Neural cell (in vitro differentiated cells): ENCODE measurements at regions not wholly inside any gene's neighbourhood (a gene's known extent, or its start where the extent isn't known, plus 50 kb on each side); places are given as distances from the start of the nearest gene placed in this dataset.

Experiments used
- H2AFZ ChIP-seq: fragments of 200-600, 300-800 bp; sonication (generic), shearing (Covaris generic); 2 replicates; pipeline ENCODE4 v1.6.0; 2014; ENCODE audit warnings: low read depth, mild to moderate bottlenecking, antibody characterized with exemption, low read length, moderate library complexity
- H3F3A ChIP-seq: fragments of 200-600 bp; shearing (Covaris generic); 2 replicates; pipeline ENCODE4 v1.6.1; 2016; ENCODE audit warnings: mild to moderate bottlenecking, moderate library complexity, mixed read lengths, antibody characterized with exemption, low read length; ENCODE audit not compliant: insufficient read depth, poor library complexity, severe bottlenecking
- H3K27ac ChIP-seq: fragments of 200-600, 300-800 bp; sonication (generic), shearing (Covaris generic); 2 replicates; pipeline ENCODE4 v1.5.1; 2014; ENCODE audit warnings: mild to moderate bottlenecking, low read length, moderate library complexity
- H3K27me3 ChIP-seq: fragments of 300-800, 200-600 bp; sonication (generic), shearing (Covaris generic); 2 replicates; pipeline ENCODE4 v1.6.0; 2014; ENCODE audit warnings: mild to moderate bottlenecking, low read depth, low read length, moderate library complexity; ENCODE audit not compliant: insufficient read depth
- H3K36me3 ChIP-seq: fragments of 300-800, 200-600 bp; sonication (generic), shearing (Covaris generic); 2 replicates; pipeline ENCODE4 v1.5.1; 2014; ENCODE audit warnings: mild to moderate bottlenecking, antibody characterized with exemption, low read length, moderate library complexity; ENCODE audit not compliant: insufficient read depth
- H3K4me2 ChIP-seq: fragments of 300-800, 200-600 bp; sonication (generic), shearing (Covaris generic); 2 replicates; pipeline ENCODE4 v1.6.0; 2014; ENCODE audit warnings: mild to moderate bottlenecking, low read length
- H3K4me3 ChIP-seq: fragments of 300-800, 200-600 bp; sonication (generic), shearing (Covaris generic); 2 replicates; pipeline ENCODE4 v1.5.1; 2014; ENCODE audit warnings: mild to moderate bottlenecking, low read length, moderate library complexity
- H3K79me2 ChIP-seq: fragments of 200-600 bp; shearing (Covaris generic); replicated peaks from 2 replicates; pipeline ENCODE4 v1.6.0; 2014; ENCODE audit warnings: mild to moderate bottlenecking, low read length, moderate library complexity; ENCODE audit not compliant: insufficient read depth
- H3K9ac ChIP-seq: fragments of 300-800, 200-600 bp; sonication (generic), shearing (Covaris generic); 2 replicates; pipeline ENCODE4 v1.6.1; 2016; ENCODE audit warnings: mild to moderate bottlenecking, low read length, mixed read lengths
- H3K9me2 ChIP-seq: fragments of 200-600 bp; shearing (Covaris generic); 2 replicates; pipeline ENCODE4 v1.6.1; 2016; ENCODE audit warnings: mild to moderate bottlenecking, low read length, mixed read lengths; ENCODE audit not compliant: insufficient read depth
- H3K9me3 ChIP-seq: fragments of 200-600, 300-800 bp; sonication (generic), shearing (Covaris generic); 2 replicates; pipeline ENCODE4 v1.6.1; 2016; ENCODE audit warnings: mild to moderate bottlenecking, mixed run types, low read length, moderate library complexity, mixed read lengths
- H4K20me1 ChIP-seq: fragments of 200-600 bp; shearing (Covaris generic); 2 replicates; pipeline ENCODE4 v1.6.1; 2016; ENCODE audit warnings: mild to moderate bottlenecking, mixed run types; ENCODE audit not compliant: insufficient read depth
- EP300 ChIP-seq: fragments of 450-650 bp; conservative IDR thresholded peaks from 2 replicates; pipeline ENCODE4 v1.6.1; 2014; ENCODE audit warnings: antibody characterized with exemption, mild to moderate bottlenecking, moderate library complexity; ENCODE audit not compliant: poor library complexity, severe bottlenecking
- EZH2 ChIP-seq: fragments of 200-600, 300-800 bp; shearing (Covaris generic), sonication (generic); IDR thresholded peaks from 2 replicates; pipeline ENCODE4 v1.6.1; 2014; ENCODE audit warnings: antibody characterized with exemption, low read length, borderline replicate concordance, mild to moderate bottlenecking; ENCODE audit not compliant: insufficient read depth, poor library complexity, severe bottlenecking
- MXI1 ChIP-seq: fragments of 450-650 bp; conservative IDR thresholded peaks from 2 replicates; pipeline ENCODE4 v1.6.1; 2014; ENCODE audit warnings: antibody characterized with exemption, mild to moderate bottlenecking; ENCODE audit not compliant: poor library complexity, severe bottlenecking
- POLR2AphosphoS5 ChIP-seq: IDR thresholded peaks from 2 replicates; pipeline ENCODE4 v1.6.1; 2012
- RAD21 ChIP-seq: fragments of 450-650 bp; conservative IDR thresholded peaks from 2 replicates; pipeline ENCODE4 v1.6.1; 2014; ENCODE audit warnings: antibody characterized with exemption, mild to moderate bottlenecking, moderate library complexity
- SMC3 ChIP-seq: fragments of 450-650 bp; conservative IDR thresholded peaks from 2 replicates; pipeline ENCODE4 v1.6.1; 2014; ENCODE audit warnings: antibody characterized with exemption, mild to moderate bottlenecking, moderate library complexity; ENCODE audit not compliant: poor library complexity
- TAF1 ChIP-seq: IDR thresholded peaks from 2 replicates; pipeline ENCODE4 v1.6.1; 2012; ENCODE audit warnings: low read depth
- TF ChIP-seq, protein P1 (sequence below): fragments of 450-650 bp; IDR thresholded peaks from 2 replicates; pipeline ENCODE4 v1.5.1; 2014; ENCODE audit warnings: antibody characterized with exemption, mild to moderate bottlenecking, moderate library complexity; ENCODE audit not compliant: poor library complexity, severe bottlenecking
- TF ChIP-seq, protein P2 (sequence below): IDR thresholded peaks from 2 replicates; pipeline ENCODE4 v1.6.1; 2012; ENCODE audit warnings: borderline replicate concordance

DNA sequence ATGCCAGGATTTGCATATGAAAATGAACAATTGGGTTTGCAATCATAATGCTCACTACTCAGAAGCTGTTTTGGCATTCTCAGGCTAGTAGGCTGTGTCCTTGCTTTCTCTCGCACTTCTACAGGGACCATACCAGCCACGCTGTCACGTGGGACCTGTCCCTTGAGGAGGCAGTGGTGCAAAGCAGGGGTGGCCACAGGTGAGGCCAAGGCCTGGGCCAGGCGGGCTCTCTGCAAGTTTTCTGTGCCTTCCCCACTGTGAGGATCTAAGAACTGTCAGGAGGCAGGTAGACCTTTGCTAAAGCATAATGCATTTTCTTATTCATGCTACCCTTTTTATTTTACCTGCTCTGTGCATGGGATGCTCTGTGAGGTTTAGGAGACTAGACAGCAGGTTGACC, 89.4 kb upstream of the IRS2 start:
- Histone ChIP-seq H2AFZ (no peak overlapping the region), H4K20me1 (no peaks in the 10 kb centered on the region), H3K9me3 (no peaks in the 10 kb centered on the region), H3K9me2 (no peaks in the 10 kb centered on the region), H3K79me2 (no peaks in the 10 kb centered on the region), H3K9ac (no peak overlapping the region), H3K4me2 (no peak overlapping the region), H3F3A (no peaks in the 10 kb centered on the region), H3K36me3 (no peaks in the 10 kb centered on the region), H3K27me3 (no peaks in the 10 kb centered on the region), H3K4me3 (no peak overlapping the region), H3K27ac (no peak overlapping the region)
- TF ChIP-seq MXI1: no peak
- no peak for TF ChIP-seq POLR2AphosphoS5
- no peak for TF ChIP-seq SMC3
- TF ChIP-seq, protein P1, sequence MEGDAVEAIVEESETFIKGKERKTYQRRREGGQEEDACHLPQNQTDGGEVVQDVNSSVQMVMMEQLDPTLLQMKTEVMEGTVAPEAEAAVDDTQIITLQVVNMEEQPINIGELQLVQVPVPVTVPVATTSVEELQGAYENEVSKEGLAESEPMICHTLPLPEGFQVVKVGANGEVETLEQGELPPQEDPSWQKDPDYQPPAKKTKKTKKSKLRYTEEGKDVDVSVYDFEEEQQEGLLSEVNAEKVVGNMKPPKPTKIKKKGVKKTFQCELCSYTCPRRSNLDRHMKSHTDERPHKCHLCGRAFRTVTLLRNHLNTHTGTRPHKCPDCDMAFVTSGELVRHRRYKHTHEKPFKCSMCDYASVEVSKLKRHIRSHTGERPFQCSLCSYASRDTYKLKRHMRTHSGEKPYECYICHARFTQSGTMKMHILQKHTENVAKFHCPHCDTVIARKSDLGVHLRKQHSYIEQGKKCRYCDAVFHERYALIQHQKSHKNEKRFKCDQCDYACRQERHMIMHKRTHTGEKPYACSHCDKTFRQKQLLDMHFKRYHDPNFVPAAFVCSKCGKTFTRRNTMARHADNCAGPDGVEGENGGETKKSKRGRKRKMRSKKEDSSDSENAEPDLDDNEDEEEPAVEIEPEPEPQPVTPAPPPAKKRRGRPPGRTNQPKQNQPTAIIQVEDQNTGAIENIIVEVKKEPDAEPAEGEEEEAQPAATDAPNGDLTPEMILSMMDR: no peak
- TF ChIP-seq, protein P2, sequence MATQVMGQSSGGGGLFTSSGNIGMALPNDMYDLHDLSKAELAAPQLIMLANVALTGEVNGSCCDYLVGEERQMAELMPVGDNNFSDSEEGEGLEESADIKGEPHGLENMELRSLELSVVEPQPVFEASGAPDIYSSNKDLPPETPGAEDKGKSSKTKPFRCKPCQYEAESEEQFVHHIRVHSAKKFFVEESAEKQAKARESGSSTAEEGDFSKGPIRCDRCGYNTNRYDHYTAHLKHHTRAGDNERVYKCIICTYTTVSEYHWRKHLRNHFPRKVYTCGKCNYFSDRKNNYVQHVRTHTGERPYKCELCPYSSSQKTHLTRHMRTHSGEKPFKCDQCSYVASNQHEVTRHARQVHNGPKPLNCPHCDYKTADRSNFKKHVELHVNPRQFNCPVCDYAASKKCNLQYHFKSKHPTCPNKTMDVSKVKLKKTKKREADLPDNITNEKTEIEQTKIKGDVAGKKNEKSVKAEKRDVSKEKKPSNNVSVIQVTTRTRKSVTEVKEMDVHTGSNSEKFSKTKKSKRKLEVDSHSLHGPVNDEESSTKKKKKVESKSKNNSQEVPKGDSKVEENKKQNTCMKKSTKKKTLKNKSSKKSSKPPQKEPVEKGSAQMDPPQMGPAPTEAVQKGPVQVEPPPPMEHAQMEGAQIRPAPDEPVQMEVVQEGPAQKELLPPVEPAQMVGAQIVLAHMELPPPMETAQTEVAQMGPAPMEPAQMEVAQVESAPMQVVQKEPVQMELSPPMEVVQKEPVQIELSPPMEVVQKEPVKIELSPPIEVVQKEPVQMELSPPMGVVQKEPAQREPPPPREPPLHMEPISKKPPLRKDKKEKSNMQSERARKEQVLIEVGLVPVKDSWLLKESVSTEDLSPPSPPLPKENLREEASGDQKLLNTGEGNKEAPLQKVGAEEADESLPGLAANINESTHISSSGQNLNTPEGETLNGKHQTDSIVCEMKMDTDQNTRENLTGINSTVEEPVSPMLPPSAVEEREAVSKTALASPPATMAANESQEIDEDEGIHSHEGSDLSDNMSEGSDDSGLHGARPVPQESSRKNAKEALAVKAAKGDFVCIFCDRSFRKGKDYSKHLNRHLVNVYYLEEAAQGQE: no peak
- no peak for TF ChIP-seq TAF1
- no peak for TF ChIP-seq EP300
- TF ChIP-seq EZH2: no peak
- TF ChIP-seq RAD21: no peak

DNA sequence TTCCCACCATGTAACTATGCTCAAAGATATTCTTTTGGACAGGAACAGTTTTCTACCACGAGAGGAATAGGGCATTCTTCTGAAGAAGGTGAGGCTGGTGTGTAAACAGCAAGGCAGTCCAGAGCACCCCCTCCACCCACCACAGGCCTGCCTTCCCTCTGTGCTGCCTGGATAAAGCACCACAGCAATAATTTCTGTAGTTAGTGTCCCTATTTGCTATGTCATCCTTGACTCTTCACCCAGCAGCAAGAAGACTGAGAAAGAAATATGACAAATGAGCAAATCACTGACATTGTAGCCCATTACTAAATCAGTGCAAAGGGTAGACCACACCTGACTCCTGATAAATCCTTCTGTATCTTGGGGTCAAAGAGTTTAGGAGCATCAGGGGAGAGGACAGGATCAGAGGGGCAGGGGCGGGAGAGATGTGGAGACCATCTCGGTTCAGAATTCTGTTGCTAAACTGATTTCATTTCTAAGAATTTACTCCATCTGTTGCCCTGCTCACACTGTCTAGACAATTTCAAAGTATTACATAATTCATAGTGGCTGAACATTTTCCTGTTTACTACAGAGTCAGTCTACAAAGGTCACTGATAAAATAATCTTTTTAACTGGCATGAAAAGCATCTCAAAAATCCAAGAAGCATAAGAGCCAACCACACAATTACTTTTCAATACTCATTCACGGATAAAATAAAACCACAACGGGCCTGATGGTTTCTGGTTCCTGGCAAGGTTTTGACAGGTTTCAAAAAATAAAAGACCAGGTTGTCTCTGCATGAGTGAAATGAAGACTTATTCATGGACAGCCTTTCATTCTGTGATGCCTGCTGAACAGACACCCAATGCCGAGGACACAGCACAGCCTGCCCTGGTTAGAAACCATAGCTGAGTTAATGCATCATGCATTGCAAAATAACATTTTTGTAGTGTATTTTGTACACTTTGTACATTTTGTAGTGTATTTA, 88.4 kb upstream of the IRS2 start:
- Histone ChIP-seq H3K36me3 (no peaks in the 10 kb centered on the region), H4K20me1 (no peaks in the 10 kb centered on the region), H3K9me2 (no peaks in the 10 kb centered on the region), H3K4me3 (no peak overlapping the region), H3K4me2 (no peak overlapping the region), H3K27me3 (no peaks in the 10 kb centered on the region), H3F3A (no peaks in the 10 kb centered on the region), H3K9ac (no peak overlapping the region), H3K9me3 (no peaks in the 10 kb centered on the region), H3K27ac (peak overlapping the region; percentile 10), H2AFZ (no peak overlapping the region), H3K79me2 (no peaks in the 10 kb centered on the region)
- peak; percentile 65 for TF ChIP-seq EP300
- peak; percentile 23 for TF ChIP-seq POLR2AphosphoS5
- TF ChIP-seq MXI1: no peak
